ENCODE measurements at regions not wholly inside any gene's neighbourhood (a gene's known extent, or its start where the extent isn't known, plus 50 kb on each side); places are given as distances from the start of the nearest gene placed in this dataset.

- H3K4me1 ChIP-seq (ENCODE audit: insufficient read depth, low read length): peaks cover 16% of the 10 kb centered on the region
- no peak overlapping the region for H3K4me3 ChIP-seq (ENCODE audit: low read length)
- H3K9me2 ChIP-seq (replicated peaks; ENCODE audit: low read length): no peaks in the 10 kb centered on the region
- no peaks in the 10 kb centered on the region for H3K79me2 ChIP-seq (ENCODE audit: low read length)
- no peak overlapping the region for H3K9ac ChIP-seq (ENCODE audit: low read length)
- H3F3A ChIP-seq (ENCODE audit: low read length, unreplicated experiment): no peaks in the 10 kb centered on the region
- H3K4me2 ChIP-seq (ENCODE audit: low read length): no peak overlapping the region
- BruUV-seq (replicated peaks): no TSS peak
- ChIA-PET CTCF (no interaction called here), POLR2A (ENCODE audit: unreplicated experiment) (no interaction called here)
- no peak for TF ChIP-seq EZH2 (IDR thresholded peaks at IDR 0.05; ENCODE audit: low read length, unreplicated experiment)
- TF ChIP-seq EZH2phosphoT487 (IDR thresholded peaks at IDR 0.05; ENCODE audit: borderline replicate concordance, low read length): no peak
- TF ChIP-seq CTCF (conservative IDR thresholded peaks at IDR 0.05; ENCODE audit: low read depth, low read length): no peak
- H4K20me1 ChIP-seq (ENCODE audit: low read length): no peaks in the 10 kb centered on the region
- H3K27ac ChIP-seq (ENCODE audit: low read length): no peak overlapping the region
- intact Hi-C loops (cut with micrococcal nuclease): no loop called here
- DNase-seq: no peak
- no peak overlapping the region for H2AFZ ChIP-seq (ENCODE audit: low read length)
- no peak for ATAC-seq
- H3K27me3 ChIP-seq (ENCODE audit: low read length): no peaks in the 10 kb centered on the region
- H3K9me3 ChIP-seq (ENCODE audit: low read length): no peaks in the 10 kb centered on the region
- no peaks in the 10 kb centered on the region for H3K36me3 ChIP-seq (ENCODE audit: low read depth, low read length)
Measured at GRCh38 chr13:60869225-60869624, 472.2 kb downstream of the TDRD3 start.

- Histone ChIP-seq H2AFZ (ENCODE audit: low read length) (no peak overlapping the region), H3K79me2 (ENCODE audit: low read length) (no peaks in the 10 kb centered on the region), H3K4me2 (ENCODE audit: low read length) (no peak overlapping the region), H3K27ac (ENCODE audit: low read length) (no peak overlapping the region), H3F3A (ENCODE audit: low read length, unreplicated experiment) (no peaks in the 10 kb centered on the region), H3K9me3 (ENCODE audit: low read length) (no peaks in the 10 kb centered on the region), H3K36me3 (ENCODE audit: low read depth, low read length) (no peaks in the 10 kb centered on the region), H3K4me3 (ENCODE audit: low read length) (no peak overlapping the region), H4K20me1 (ENCODE audit: low read length) (no peaks in the 10 kb centered on the region), H3K27me3 (ENCODE audit: low read length) (no peaks in the 10 kb centered on the region), H3K4me1 (ENCODE audit: insufficient read depth, low read length) (no peaks in the 10 kb centered on the region), H3K9ac (ENCODE audit: low read length) (no peak overlapping the region), H3K9me2 (replicated peaks; ENCODE audit: low read length) (no peaks in the 10 kb centered on the region)
- no peak for TF ChIP-seq EZH2phosphoT487 (IDR thresholded peaks at IDR 0.05; ENCODE audit: borderline replicate concordance, low read length)
- TF ChIP-seq CTCF (conservative IDR thresholded peaks at IDR 0.05; ENCODE audit: low read depth, low read length): no peak
- TF ChIP-seq EZH2 (IDR thresholded peaks at IDR 0.05; ENCODE audit: low read length, unreplicated experiment): no peak
- DNase-seq (no peak), ATAC-seq (no peak)
- no TSS peak for BruUV-seq (replicated peaks)
- ChIA-PET POLR2A (ENCODE audit: unreplicated experiment) (no interaction called here), CTCF (no interaction called here)
- intact Hi-C loops (cut with micrococcal nuclease): no loop called here
Measured at GRCh38 chr13:60862036-60862435, 465.0 kb downstream of the TDRD3 start.

GRCh38 chr13:60857698-60858097 lies 460.7 kb downstream of the TDRD3 start:
- no peak overlapping the region for H3K27ac ChIP-seq (ENCODE audit: low read length)
- DNase-seq (no peak), ATAC-seq (no peak)
- H2AFZ ChIP-seq (ENCODE audit: low read length): no peak overlapping the region
- TF ChIP-seq EZH2phosphoT487 (IDR thresholded peaks at IDR 0.05; ENCODE audit: borderline replicate concordance, low read length): no peak
- no peak for TF ChIP-seq CTCF (conservative IDR thresholded peaks at IDR 0.05; ENCODE audit: low read depth, low read length)
- no peak for TF ChIP-seq EZH2 (IDR thresholded peaks at IDR 0.05; ENCODE audit: low read length, unreplicated experiment)
- no peaks in the 10 kb centered on the region for H3K36me3 ChIP-seq (ENCODE audit: low read depth, low read length)
- BruUV-seq (replicated peaks): no TSS peak
- CTCF ChIA-PET: no interaction called here
- H3K4me1 ChIP-seq (ENCODE audit: insufficient read depth, low read length): no peaks in the 10 kb centered on the region
- no peak overlapping the region for H3K4me2 ChIP-seq (ENCODE audit: low read length)
- no peaks in the 10 kb centered on the region for H3K9me2 ChIP-seq (replicated peaks; ENCODE audit: low read length)
- H3F3A ChIP-seq (ENCODE audit: low read length, unreplicated experiment): no peaks in the 10 kb centered on the region
- no peak overlapping the region for H3K9ac ChIP-seq (ENCODE audit: low read length)
- H3K79me2 ChIP-seq (ENCODE audit: low read length): no peaks in the 10 kb centered on the region
- no peaks in the 10 kb centered on the region for H4K20me1 ChIP-seq (ENCODE audit: low read length)
- H3K27me3 ChIP-seq (ENCODE audit: low read length): no peaks in the 10 kb centered on the region
- H3K9me3 ChIP-seq (ENCODE audit: low read length): no peaks in the 10 kb centered on the region
- intact Hi-C loops (cut with micrococcal nuclease): no loop called here
- POLR2A ChIA-PET (ENCODE audit: unreplicated experiment): interaction anchor here (0.7 kb wide), 1 partner anchor 161 kb away, joined by 5 read pairs; no protein-coding TSS in a partner anchor
- no peak overlapping the region for H3K4me3 ChIP-seq (ENCODE audit: low read length)
